ENCODE measurements at regions not wholly inside any gene's neighbourhood (a gene's known extent, or its start where the extent isn't known, plus 50 kb on each side); places are given as distances from the start of the nearest gene placed in this dataset.
"Not testable (repeated sequence)": the region's sequence is repeated elsewhere in the genome, so short reads cannot be mapped to it uniquely, and the experiment has no call there.

DNA sequence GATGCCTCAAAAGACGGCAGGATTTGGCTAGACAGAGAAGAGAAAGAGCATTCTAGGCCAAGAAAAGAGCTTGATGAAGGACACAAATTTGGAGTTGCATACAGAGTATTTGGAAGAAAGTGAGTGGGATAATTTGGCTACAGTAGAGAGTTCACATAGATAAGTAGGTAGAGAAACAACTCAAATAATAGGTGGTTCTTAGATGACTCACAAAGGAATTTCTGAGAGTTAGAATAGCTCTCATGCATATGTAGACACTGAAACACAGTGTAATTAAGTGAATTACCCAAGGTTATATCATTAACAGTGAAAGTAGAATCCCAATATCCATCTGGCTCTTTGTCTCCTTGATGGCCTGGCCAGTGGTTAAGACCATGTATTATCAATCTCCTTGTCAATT lies 228.6 kb upstream of the DDI1 start:
- ATAC-seq (peak; percentile 70), DNase-seq (no peak)
- intact Hi-C loops (cut with DNase I) = no loop called here
- H3K9me3 ChIP-seq = no peaks in the 10 kb centered on the region
- TF ChIP-seq, protein P1, sequence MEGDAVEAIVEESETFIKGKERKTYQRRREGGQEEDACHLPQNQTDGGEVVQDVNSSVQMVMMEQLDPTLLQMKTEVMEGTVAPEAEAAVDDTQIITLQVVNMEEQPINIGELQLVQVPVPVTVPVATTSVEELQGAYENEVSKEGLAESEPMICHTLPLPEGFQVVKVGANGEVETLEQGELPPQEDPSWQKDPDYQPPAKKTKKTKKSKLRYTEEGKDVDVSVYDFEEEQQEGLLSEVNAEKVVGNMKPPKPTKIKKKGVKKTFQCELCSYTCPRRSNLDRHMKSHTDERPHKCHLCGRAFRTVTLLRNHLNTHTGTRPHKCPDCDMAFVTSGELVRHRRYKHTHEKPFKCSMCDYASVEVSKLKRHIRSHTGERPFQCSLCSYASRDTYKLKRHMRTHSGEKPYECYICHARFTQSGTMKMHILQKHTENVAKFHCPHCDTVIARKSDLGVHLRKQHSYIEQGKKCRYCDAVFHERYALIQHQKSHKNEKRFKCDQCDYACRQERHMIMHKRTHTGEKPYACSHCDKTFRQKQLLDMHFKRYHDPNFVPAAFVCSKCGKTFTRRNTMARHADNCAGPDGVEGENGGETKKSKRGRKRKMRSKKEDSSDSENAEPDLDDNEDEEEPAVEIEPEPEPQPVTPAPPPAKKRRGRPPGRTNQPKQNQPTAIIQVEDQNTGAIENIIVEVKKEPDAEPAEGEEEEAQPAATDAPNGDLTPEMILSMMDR (IDR thresholded peaks at IDR 0.05) = no peak
- no peak overlapping the region for H3K4me3 ChIP-seq
- H3K36me3 ChIP-seq = no peaks in the 10 kb centered on the region
- no peaks in the 10 kb centered on the region for H3K27me3 ChIP-seq
- H3K27ac ChIP-seq = no peak overlapping the region
- H3K4me1 ChIP-seq = no peaks in the 10 kb centered on the region

DNA sequence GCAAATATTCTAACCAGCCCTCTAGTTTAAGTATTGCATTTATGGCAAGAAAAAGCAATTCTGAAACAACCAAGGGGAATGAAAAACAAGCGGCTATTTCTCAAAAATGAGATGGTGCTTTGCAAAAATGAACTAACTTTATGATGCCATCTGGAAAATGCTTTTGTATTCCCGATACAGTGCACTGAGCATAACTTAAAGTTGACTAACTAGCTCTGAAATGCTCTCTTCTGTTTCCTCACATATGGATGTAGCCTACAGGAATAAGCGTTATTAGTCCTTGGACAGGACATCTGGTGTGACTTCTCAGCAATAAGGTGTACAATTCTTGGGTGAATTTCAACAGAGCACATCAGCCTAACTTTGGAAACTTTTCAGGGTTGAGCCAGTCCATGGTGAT lies 228.2 kb upstream of the DDI1 start:
- Histone ChIP-seq H3K4me3 (no peak overlapping the region), H3K9me3 (no peaks in the 10 kb centered on the region), H3K27me3 (no peaks in the 10 kb centered on the region), H3K27ac (no peak overlapping the region), H3K4me1 (no peaks in the 10 kb centered on the region), H3K36me3 (no peaks in the 10 kb centered on the region)
- DNase-seq = no peak
- intact Hi-C loops (cut with DNase I) = no loop called here
- TF ChIP-seq, protein P1 (IDR thresholded peaks at IDR 0.05) = no peak
- no peak for ATAC-seq

DNA sequence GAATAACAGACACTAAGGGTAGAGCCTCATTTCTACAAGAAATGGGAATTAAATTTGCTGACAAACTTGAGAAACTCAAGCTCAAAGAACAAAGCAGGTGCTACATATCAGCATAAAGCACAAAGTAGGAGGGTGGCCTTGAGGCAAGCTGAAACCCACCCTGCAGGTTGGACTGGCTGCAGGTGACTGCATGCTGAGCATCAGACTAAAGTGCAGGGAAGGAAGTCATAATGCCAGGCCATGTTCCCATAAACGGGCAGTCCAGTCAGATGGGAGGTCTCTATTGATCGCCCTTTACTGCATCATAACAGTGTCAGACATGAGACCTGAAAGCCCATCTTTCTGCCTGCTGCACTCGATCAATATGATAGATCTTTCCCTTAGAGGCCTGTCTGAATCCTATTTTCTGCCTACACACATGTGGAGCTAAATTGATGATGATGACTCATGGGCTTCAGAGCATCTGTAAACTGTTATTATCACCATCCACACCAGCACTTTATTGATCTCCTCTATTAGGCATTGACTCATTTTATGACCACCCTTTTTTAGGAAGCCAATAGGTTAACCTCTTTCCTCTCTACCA lies 224.5 kb upstream of the DDI1 start:
- H3K36me3 ChIP-seq = no peaks in the 10 kb centered on the region
- DNase-seq (no peak), ATAC-seq (no peak)
- no peaks in the 10 kb centered on the region for H3K27me3 ChIP-seq
- TF ChIP-seq, protein P1 (IDR thresholded peaks at IDR 0.05) = no peak
- intact Hi-C loops (cut with DNase I) = no loop called here
- peaks cover 0 to 2% of the 10 kb centered on the region in 2 donors for H3K9me3 ChIP-seq
- no peak overlapping the region for H3K4me3 ChIP-seq
- H3K4me1 ChIP-seq = no peaks in the 10 kb centered on the region
- no peak overlapping the region for H3K27ac ChIP-seq

DNA sequence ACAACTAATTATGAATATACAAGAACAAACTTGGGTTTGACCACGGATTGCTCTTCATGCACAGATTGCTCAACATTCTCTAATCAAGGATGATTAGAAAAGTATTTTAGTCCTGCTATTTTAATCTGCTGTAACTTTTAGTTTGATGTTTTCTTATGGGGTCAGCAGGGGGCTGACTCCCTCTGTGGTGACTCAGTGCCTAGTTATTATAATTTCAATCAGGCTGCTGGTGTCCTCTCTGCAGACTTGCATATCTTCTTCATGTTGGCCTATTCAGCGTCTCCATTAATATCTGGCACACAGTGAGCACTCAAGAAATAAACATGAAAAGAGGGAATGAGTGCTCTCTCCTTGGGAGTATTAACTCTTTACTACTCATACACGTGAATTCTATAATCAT lies 223.8 kb upstream of the DDI1 start:
- ATAC-seq (no peak), DNase-seq (no peak)
- no peaks in the 10 kb centered on the region for H3K4me1 ChIP-seq
- H3K9me3 ChIP-seq = peaks cover 0 to 2% of the 10 kb centered on the region in 2 donors
- H3K27me3 ChIP-seq = no peaks in the 10 kb centered on the region
- no peaks in the 10 kb centered on the region for H3K36me3 ChIP-seq
- no peak overlapping the region for H3K4me3 ChIP-seq
- TF ChIP-seq, protein P1 (IDR thresholded peaks at IDR 0.05) = no peak
- H3K27ac ChIP-seq = no peak overlapping the region
- intact Hi-C loops (cut with DNase I) = no loop called here

DNA sequence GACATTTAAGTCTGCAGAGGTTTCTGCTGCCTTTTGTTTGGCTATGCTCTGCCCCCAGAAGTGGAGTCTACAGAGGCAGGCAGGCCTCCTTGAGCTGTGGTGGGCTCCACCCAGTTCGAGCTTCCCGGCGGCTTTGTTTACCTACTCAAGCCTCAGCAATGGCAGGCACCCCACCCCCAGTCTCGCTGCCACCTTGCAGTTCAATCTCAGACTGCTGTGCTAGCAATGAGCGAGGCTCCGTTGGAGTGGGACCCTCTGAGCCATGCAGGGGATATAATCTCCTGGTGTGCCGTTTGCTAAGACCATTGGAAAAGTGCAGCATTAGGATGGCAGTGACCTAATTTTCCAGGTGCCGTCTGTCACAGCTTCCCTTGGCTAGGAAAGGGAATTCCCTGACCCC lies 216.1 kb upstream of the DDI1 start:
- H3K36me3 ChIP-seq; ATAC-seq; H3K4me3 ChIP-seq; H3K27me3 ChIP-seq; H3K4me1 ChIP-seq; H3K27ac ChIP-seq; H3K9me3 ChIP-seq; intact Hi-C loops (cut with DNase I): not testable (repeated sequence)
- DNase-seq = peak in 1 of 4 donors; percentile 31

DNA sequence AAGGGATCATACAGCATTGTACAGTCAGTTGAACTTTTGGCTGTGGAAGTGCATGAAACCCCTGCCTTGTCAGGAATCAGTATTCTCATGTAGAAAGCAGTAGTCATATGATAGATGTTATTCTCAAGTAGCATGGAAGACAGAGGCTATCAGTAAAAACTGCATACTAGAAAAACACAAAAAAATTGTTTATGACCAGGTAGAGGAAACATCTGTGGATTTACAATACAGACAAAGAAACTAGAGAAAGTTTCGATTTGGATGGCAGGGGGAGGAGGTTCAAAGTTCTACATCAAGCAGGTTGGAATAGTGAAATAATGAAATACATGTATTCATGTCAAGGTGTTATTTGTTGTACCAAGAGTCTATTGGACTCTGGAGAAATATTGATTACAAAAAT lies 212.3 kb upstream of the DDI1 start:
- Histone ChIP-seq H3K36me3 (no peaks in the 10 kb centered on the region), H3K4me3 (no peak overlapping the region), H3K27me3 (no peaks in the 10 kb centered on the region), H3K9me3 (peaks cover 0 to 3% of the 10 kb centered on the region in 2 donors), H3K4me1 (no peaks in the 10 kb centered on the region), H3K27ac (no peak overlapping the region)
- no peak for ATAC-seq
- intact Hi-C loops (cut with DNase I) = no loop called here
- DNase-seq = no peak
- TF ChIP-seq, protein P1 (IDR thresholded peaks at IDR 0.05) = no peak
